ENCODE measurements at regions not wholly inside any gene's neighbourhood (a gene's known extent, or its start where the extent isn't known, plus 50 kb on each side); places are given as distances from the start of the nearest gene placed in this dataset.

DNA sequence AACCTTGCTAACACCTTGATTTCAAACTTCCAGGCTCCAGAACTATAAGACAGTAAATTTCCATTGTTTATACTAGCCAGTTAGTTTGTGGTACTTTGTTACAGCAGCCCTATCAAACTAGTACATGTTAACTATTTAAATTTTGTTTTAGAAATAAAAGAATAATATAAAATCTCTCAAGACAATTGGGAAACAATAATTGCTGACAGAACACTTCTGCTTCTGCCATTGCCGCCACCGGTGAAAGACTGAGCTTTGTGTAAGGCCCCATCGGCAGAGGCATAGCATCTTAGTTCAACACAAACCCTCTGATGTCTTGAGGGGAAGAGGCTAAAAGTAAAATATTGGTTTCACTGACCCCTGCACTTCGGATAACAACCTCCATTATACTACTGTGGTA, 1607.1 kb upstream of the SEL1L start:
- H3K27me3 ChIP-seq (ENCODE audit: control insufficient read depth, insufficient read depth, low read length) = no peaks in the 10 kb centered on the region
- in situ Hi-C loops (cut with HindIII; ENCODE audit: low pct_unique_long_range_greater_than_20kb, low sequenced_read_pairs) (no loop called here), intact Hi-C loops (cut with micrococcal nuclease; ENCODE audit: unreplicated experiment) (no loop called here)
- H3K4me3 ChIP-seq (ENCODE audit: low read depth in 2 of 2, low read length in 2 of 2) = no peak overlapping the region
- no peaks in the 10 kb centered on the region for H3K36me3 ChIP-seq (ENCODE audit: control insufficient read depth, insufficient read depth, low read length)
- H3K27ac ChIP-seq (ENCODE audit: low read length) = no peak overlapping the region
- CTCF ChIA-PET = no interaction called here
- TF ChIP-seq SIN3A (IDR thresholded peaks at IDR 0.05; ENCODE audit: borderline replicate concordance, insufficient read depth, low read depth, low read length) = no peak
- TF ChIP-seq, protein P1, sequence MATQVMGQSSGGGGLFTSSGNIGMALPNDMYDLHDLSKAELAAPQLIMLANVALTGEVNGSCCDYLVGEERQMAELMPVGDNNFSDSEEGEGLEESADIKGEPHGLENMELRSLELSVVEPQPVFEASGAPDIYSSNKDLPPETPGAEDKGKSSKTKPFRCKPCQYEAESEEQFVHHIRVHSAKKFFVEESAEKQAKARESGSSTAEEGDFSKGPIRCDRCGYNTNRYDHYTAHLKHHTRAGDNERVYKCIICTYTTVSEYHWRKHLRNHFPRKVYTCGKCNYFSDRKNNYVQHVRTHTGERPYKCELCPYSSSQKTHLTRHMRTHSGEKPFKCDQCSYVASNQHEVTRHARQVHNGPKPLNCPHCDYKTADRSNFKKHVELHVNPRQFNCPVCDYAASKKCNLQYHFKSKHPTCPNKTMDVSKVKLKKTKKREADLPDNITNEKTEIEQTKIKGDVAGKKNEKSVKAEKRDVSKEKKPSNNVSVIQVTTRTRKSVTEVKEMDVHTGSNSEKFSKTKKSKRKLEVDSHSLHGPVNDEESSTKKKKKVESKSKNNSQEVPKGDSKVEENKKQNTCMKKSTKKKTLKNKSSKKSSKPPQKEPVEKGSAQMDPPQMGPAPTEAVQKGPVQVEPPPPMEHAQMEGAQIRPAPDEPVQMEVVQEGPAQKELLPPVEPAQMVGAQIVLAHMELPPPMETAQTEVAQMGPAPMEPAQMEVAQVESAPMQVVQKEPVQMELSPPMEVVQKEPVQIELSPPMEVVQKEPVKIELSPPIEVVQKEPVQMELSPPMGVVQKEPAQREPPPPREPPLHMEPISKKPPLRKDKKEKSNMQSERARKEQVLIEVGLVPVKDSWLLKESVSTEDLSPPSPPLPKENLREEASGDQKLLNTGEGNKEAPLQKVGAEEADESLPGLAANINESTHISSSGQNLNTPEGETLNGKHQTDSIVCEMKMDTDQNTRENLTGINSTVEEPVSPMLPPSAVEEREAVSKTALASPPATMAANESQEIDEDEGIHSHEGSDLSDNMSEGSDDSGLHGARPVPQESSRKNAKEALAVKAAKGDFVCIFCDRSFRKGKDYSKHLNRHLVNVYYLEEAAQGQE (IDR thresholded peaks at IDR 0.05; ENCODE audit: insufficient read depth in 1 of 2, low read depth in 2 of 2, low read length in 1 of 2) = no peak
- no peak for TF ChIP-seq POLR2AphosphoS5 (IDR thresholded peaks at IDR 0.05; ENCODE audit: low read depth, low read length)
- TF ChIP-seq, protein P2, sequence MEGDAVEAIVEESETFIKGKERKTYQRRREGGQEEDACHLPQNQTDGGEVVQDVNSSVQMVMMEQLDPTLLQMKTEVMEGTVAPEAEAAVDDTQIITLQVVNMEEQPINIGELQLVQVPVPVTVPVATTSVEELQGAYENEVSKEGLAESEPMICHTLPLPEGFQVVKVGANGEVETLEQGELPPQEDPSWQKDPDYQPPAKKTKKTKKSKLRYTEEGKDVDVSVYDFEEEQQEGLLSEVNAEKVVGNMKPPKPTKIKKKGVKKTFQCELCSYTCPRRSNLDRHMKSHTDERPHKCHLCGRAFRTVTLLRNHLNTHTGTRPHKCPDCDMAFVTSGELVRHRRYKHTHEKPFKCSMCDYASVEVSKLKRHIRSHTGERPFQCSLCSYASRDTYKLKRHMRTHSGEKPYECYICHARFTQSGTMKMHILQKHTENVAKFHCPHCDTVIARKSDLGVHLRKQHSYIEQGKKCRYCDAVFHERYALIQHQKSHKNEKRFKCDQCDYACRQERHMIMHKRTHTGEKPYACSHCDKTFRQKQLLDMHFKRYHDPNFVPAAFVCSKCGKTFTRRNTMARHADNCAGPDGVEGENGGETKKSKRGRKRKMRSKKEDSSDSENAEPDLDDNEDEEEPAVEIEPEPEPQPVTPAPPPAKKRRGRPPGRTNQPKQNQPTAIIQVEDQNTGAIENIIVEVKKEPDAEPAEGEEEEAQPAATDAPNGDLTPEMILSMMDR (IDR thresholded peaks at IDR 0.05) = no peak
- no peak for TF ChIP-seq TCF7L2 (IDR thresholded peaks at IDR 0.05; ENCODE audit: low read depth, low read length)
- no TSS peak for BruUV-seq (replicated peaks)
- no peak for ATAC-seq
- POLR2A ChIA-PET = no interaction called here
- no peaks in the 10 kb centered on the region for H3K9me3 ChIP-seq (ENCODE audit: control insufficient read depth, insufficient read depth, low read depth, low read length)
- no peak for DNase-seq (ENCODE audit: low read depth, low spot score)
- H3K4me1 ChIP-seq (ENCODE audit: control insufficient read depth, insufficient read depth, low read length) = no peaks in the 10 kb centered on the region

DNA sequence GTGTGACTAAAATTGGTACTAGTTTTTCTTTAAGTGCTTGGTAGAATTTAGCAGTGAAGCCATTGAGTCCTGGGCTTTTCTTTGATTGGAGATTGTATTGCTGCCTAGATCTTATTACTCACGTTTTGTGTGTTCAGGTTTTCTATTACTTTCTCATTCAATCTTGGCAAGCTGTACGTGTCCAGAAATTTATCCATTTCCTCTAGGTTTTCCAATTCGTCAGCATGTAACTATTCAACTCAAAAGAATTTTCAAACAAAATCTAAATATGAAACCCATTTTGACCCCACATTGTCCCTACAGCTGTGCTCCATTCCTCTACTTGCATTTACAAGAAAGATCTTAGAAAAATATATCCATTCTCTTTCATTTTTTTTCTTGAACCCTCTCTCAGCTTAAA, 1613.4 kb upstream of the SEL1L start:
- no peaks in the 10 kb centered on the region for H3K27me3 ChIP-seq (ENCODE audit: control insufficient read depth, insufficient read depth, low read length)
- no peaks in the 10 kb centered on the region for H3K9me3 ChIP-seq (ENCODE audit: control insufficient read depth, insufficient read depth, low read depth, low read length)
- no peak overlapping the region for H3K27ac ChIP-seq (ENCODE audit: low read length)
- DNase-seq (ENCODE audit: low read depth, low spot score) = no peak
- no peak for ATAC-seq
- in situ Hi-C loops (cut with HindIII; ENCODE audit: low pct_unique_long_range_greater_than_20kb, low sequenced_read_pairs) = no loop called here
- no peak for TF ChIP-seq TCF7L2 (IDR thresholded peaks at IDR 0.05; ENCODE audit: low read depth, low read length)
- TF ChIP-seq, protein P1 (IDR thresholded peaks at IDR 0.05; ENCODE audit: insufficient read depth in 1 of 2, low read depth in 2 of 2, low read length in 1 of 2) = no peak
- TF ChIP-seq, protein P2 (IDR thresholded peaks at IDR 0.05) = no peak
- no peak for TF ChIP-seq POLR2AphosphoS5 (IDR thresholded peaks at IDR 0.05; ENCODE audit: low read depth, low read length)
- no peak for TF ChIP-seq SIN3A (IDR thresholded peaks at IDR 0.05; ENCODE audit: borderline replicate concordance, insufficient read depth, low read depth, low read length)
- no peaks in the 10 kb centered on the region for H3K4me1 ChIP-seq (ENCODE audit: control insufficient read depth, insufficient read depth, low read length)
- intact Hi-C loops (cut with micrococcal nuclease; ENCODE audit: unreplicated experiment) = no loop called here
- no peaks in the 10 kb centered on the region for H3K36me3 ChIP-seq (ENCODE audit: control insufficient read depth, insufficient read depth, low read length)
- ChIA-PET CTCF (no interaction called here), POLR2A (no interaction called here)
- no TSS peak for BruUV-seq (replicated peaks)
- no peak overlapping the region for H3K4me3 ChIP-seq (ENCODE audit: low read depth in 2 of 2, low read length in 2 of 2)
